Peyer's patch (tissue), 4 donors: ENCODE measurements at regions not wholly inside any gene's neighbourhood (a gene's known extent, or its start where the extent isn't known, plus 50 kb on each side); places are given as distances from the start of the nearest gene placed in this dataset.

Experiments
- POLR2A ChIP-seq, 2 donors: fragments of 450-650 bp; IDR thresholded peaks; one replicate each; pipeline ENCODE4 v1.5.1; 2017; ENCODE audit warnings: antibody characterized with exemption in 2 of 2, mild to moderate bottlenecking in 2 of 2, moderate library complexity in 2 of 2
- TF ChIP-seq, protein P1 (sequence below), 6 experiments: fragments of 450-650 bp in 4 of 6; fragments of 200-600 bp in 2 of 6; sonication (generic) in 1 of 6; IDR thresholded peaks; one replicate each; pipeline ENCODE4 v1.5.1; 2017 to 2019; ENCODE audit warnings: antibody characterized with exemption in 6 of 6, mild to moderate bottlenecking in 3 of 6, moderate library complexity in 1 of 6

DNA sequence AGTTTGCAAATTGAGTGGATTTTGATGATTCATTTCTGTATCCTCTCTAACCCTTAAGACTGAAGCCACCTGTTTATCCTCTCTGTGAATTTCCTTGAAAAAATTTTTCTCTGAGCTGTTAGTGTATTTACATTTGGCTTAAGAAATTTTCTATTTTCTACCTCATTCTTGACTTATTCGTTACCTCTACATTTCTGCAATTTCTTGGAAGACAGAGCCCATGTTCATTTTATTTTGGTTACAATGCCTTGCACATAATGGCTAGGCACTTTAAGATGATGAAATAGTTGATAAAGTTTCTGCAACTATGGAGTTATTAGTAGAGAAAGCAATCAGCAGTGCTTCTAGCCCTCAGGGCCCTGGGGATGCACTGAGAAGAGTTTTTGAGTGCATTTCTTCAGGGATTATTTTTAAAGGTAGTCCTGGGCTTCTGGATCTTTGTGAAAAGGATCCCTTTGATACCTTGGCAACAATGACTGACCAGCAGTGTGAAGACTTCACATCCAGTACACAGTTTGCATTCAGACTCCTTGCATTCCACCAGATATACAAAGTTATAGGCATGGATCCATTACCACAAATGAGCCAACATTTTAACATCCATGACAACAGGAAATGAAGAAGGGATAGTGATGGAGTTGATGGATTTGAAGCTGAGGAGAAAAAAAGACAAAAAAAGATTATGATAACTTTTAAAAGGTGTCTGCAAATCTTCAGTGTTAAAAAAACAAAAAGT lies 68.2 kb downstream of the CH25H start:
- TF ChIP-seq, protein P1, sequence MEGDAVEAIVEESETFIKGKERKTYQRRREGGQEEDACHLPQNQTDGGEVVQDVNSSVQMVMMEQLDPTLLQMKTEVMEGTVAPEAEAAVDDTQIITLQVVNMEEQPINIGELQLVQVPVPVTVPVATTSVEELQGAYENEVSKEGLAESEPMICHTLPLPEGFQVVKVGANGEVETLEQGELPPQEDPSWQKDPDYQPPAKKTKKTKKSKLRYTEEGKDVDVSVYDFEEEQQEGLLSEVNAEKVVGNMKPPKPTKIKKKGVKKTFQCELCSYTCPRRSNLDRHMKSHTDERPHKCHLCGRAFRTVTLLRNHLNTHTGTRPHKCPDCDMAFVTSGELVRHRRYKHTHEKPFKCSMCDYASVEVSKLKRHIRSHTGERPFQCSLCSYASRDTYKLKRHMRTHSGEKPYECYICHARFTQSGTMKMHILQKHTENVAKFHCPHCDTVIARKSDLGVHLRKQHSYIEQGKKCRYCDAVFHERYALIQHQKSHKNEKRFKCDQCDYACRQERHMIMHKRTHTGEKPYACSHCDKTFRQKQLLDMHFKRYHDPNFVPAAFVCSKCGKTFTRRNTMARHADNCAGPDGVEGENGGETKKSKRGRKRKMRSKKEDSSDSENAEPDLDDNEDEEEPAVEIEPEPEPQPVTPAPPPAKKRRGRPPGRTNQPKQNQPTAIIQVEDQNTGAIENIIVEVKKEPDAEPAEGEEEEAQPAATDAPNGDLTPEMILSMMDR (IDR thresholded peaks at IDR 0.05) = no peak
- no peak for TF ChIP-seq POLR2A (IDR thresholded peaks at IDR 0.05)
